ENCODE measurements at regions not wholly inside any gene's neighbourhood (a gene's known extent, or its start where the extent isn't known, plus 50 kb on each side); places are given as distances from the start of the nearest gene placed in this dataset.
A peak's percentile ranks its signal among the peaks of the same experiment; 100 is the strongest.
"Not testable (repeated sequence)": the region's sequence is repeated elsewhere in the genome, so short reads cannot be mapped to it uniquely, and the experiment has no call there.

GRCh38 chr16:16625140-16625539, 246.2 kb downstream of the NPIPA7 start:
- not testable (repeated sequence) for DNase-seq

DNA sequence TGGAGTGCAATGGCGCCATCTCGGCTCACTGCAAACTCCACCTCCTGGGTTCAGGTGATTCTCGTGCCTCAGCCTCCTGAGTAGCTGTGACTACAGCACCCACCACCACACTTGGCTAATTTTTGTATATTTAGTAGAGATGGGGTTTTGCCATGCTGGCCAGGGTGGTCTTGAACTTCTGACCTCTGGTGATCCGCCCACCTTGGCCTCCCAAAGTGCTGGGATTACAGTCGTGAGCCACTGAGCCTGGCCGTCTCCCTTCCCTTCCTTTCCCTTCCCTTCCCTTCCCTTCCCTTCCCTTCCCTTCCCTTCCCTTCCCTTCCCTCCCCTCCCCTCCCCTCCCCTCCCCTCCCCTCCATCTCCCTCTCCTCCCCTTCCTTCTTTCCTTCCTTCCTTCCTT, 248.9 kb downstream of the NPIPA7 start:
- DNase-seq, result not testable (repeated sequence)

DNA sequence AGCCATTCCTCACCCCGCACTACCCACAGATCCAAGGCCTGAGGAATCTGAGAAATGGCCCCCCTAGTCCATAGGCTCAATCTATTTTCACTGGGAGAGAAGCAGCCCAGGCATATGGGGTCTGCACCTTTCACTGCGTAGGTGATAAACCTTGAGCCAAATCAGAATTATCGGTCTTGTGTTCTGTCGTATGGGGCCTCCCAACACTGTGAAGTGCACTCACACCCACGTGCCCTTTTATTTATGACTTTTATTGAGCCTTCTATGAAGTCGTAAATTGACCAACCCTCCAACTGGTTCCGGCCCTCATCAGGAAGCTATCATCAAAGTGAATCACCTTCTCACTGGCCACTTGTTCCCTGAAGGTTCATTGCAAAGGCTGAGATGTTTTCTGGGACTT, 259.3 kb downstream of the NPIPA7 start:
- DNase-seq, result not testable (repeated sequence)

- DNase-seq, result not testable (repeated sequence)
These were observed 259.8 kb downstream of the NPIPA7 start for GRCh38 chr16:16638714-16639113.

DNA sequence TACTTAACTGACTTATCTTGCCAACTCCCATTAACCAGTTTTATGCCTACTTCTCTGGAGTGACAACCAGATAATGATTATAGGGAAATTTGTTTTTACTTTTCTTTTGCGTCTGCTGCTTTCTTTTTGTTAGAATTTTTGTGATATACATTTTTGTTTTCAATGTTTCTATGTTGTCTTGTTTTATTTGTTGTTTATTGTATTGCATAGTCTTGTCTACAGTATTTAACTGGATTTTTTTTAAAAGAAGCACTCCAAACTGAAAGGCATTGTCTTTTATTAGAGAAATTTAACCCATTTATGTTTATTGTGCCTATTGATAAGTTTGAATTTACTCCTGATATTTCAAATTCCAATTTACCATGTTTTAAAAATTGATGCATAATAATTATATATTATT, 264.9 kb downstream of the NPIPA7 start:
- DNase-seq, result not testable (repeated sequence)

GRCh38 chr16:16648002-16648401, 269.1 kb downstream of the NPIPA7 start:
- DNase-seq, result not testable (repeated sequence)

GRCh38 chr16:16672180-16672812, 293.4 kb downstream of the NPIPA7 start:
- DNase-seq, result not testable (repeated sequence)

GRCh38 chr16:16674820-16675219, 295.9 kb downstream of the NPIPA7 start:
- not testable (repeated sequence) for DNase-seq

- DNase-seq, result not testable (repeated sequence)
These were observed 342.9 kb downstream of the NPIPA7 start for GRCh38 chr16:16721849-16722248.

DNA sequence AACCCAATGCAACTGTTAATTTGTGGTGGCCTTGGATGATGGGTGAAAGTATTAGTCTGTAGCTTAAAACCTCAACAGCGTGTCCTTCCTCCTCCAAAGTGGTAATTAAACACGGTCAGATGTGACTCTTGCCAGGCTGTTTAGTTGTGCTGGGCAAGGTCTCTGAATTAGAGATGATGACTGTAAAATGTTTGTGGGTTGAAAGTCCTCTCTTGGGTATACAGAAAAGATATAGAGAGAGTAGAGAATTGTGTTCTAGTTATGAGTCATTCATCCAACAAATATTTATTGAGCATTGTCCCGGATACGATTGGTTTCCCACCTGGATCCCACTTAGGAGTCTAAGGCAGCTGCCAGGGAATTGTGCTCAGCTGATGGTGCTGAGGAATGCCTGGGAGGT, 343.7 kb downstream of the NPIPA7 start:
- DNase-seq, result not testable (repeated sequence)

GRCh38 chr16:16723819-16724519, 345.0 kb downstream of the NPIPA7 start:
- not testable (repeated sequence) for DNase-seq

DNA sequence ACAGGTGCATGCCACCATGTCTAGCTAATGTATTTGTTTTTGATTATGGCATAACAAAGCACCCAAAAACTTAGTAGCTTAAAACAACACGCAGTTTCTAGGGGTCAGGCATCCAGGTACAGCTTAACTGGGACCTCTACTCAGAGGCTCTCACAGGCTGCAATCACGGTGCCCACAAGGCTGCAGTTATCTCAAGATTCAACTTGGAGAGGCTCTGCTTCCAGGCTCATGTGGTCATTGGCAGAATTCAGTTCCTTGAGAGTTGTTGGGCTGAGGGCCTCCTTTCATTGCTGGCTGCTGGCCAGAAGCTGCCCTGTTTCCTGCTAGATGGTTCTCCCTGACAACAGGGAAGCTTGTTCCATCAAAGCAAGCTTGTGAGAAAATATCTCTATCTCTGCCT, 348.1 kb downstream of the NPIPA7 start:
- not testable (repeated sequence) for DNase-seq

DNA sequence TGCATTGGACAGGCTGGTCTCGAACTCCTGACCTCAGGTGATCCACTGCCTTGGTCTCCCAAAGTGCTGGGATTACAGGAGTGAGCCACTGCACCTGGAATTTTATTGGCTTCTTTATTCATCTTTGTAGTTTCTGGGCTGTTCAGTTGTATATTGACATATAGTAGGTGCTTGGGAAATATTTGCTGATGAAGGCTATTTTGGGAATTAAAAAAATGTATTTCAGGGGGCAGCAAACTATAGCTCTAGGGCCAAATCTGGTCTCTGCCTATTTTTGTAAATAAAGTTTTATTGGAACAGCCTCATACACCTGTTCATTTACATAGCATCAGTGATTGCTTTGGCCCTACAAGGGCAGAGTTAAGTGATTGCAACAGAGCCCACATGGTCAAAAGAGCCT, 363.6 kb downstream of the NPIPA7 start:
- DNase-seq, result not testable (repeated sequence)

DNA sequence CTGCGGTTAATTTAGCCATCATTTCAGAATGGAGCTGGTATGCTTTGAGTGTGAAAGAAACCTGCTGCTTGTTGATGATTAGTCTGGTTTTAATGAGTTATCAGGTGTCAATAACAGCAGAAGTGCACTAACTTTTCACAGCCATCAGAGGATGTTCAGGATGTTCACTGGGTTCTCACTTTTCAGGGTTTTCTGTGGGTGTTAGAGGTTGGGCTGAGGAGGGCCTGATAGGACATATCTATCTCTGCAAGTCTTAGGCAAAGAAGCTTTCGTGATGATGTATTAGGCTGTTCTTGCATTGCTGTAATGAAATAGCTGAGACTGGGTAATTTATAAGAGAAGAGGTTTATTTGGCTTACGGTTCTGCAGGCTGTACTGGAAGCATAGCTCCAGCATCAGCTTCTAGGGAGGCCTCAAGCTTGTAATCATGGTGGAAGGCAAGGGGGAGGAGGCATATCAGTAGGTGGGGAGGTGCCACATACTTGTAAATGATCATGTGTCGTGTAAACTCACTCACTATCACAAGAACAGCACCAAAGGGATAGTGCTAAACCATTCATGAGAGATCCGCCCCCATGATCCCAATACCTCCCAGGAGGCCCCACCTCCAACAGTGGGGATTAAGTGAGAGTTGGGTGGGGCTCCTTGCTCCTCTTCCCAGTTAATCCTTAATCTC, 376.2 kb downstream of the NPIPA7 start:
- DNase-seq, result not testable (repeated sequence)

DNA sequence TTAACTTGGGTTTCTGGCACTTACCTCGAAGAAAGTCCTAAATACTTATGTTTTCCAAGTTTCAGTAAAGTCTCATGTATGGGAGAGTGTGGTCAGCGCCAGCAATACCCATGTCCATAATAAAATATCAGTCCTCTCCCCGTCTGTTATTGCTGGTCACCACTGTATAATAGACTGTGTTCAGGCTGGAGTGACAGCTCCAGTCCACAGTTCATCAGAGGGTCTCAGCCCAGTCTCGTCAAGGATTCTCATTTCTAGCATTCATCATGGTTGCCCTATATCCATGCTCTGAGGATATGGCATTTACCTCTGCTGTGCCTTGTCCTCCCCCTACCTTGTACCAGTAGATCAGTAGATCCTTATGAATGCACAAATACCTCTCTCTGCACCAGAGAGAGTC, 384.5 kb downstream of the NPIPA7 start:
- no peak for DNase-seq

DNA sequence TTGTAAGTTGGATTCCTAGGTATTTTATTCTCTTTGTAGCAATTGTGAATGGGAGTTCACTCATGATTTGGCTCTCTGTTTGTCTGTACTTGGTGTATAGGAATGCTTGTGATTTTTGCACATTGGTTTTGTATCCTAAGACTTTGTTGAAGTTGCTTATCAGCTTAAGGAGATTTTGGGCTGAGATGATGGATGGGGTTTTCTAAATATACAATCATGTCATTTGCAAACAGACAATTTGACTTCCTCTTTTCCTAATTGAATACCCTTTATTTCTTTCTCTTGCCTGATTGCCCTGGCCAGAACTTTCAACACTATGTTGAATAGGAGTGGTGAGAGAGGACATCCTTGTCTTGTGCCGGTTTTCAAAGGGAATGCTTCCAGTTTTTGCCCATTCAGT, 391.8 kb downstream of the NPIPA7 start:
- DNase-seq, result not testable (repeated sequence)

DNA sequence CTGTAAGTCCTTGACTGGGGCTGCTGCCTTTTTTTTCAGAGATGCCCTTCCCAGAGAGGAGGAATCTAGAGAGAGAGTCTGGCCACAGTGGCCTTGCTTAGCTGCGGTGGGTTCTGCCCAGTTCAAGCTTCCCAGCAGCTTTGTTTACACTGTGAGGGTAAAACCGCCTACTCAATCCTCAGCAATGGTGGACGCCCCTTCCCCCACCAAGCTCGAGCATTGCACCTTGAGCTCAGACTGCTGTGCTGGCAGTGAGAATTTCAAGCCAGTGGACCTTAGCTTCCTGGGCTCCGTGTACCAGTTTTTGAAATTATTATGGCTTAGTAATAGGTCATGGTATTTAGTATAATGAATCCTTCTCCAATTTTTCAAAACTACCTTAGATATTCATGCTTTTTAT, 395.4 kb downstream of the NPIPA7 start:
- DNase-seq, result no peak

GRCh38 chr16:16778332-16778731, 399.4 kb downstream of the NPIPA7 start:
- no peak for DNase-seq

GRCh38 chr16:16780588-16780987, 401.6 kb downstream of the NPIPA7 start:
- no peak for DNase-seq

DNA sequence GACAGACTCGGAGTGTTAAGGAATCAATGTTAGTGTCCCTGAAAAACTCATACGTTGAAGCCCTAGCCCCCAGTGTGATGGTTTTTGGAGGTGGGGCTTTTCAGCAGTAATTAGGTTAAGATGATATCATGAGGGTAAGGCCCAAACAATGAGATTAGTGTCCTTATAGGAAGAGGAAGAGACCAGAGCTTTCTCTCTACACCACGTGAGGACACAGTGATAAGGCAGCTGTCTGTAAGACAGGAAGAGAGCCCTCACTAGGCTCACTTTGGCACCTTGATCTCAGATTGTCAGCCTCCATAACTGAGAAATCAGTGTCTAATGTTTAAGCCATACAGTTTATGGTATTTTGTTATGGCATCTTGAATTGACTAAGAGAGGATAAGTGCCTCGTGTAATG, 403.2 kb downstream of the NPIPA7 start:
- DNase-seq, result no peak

DNA sequence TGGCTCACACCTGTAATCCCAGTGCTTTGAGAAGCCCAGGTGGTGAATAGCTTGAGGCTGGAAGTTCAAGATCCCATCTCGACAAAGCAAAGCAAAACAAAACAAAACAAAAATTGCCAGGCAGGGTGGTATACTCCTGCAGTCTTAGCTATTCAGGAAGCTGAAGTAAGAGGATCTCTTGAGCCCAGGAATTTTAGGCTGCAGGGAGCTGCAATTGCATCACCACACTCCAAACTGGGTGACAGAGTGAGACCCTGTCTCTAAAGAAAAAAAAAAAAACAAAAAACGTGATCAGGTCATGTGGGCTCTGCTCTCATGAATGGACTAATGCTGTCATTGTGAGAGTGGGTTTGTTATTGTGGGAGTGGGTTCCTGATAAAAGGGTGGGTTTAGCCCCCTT, 409.1 kb downstream of the NPIPA7 start:
- DNase-seq, result no peak

- no peak for DNase-seq
These were observed 411.7 kb downstream of the NPIPA7 start for GRCh38 chr16:16790597-16790996.

GRCh38 chr16:16791051-16791450, 412.1 kb downstream of the NPIPA7 start:
- DNase-seq, result no peak

GRCh38 chr16:16797239-16797638, 418.3 kb downstream of the NPIPA7 start:
- peak in 1 of 2 experiments; percentile 0 for DNase-seq

Measured in Kasumi-1 (cell line).